ENCODE measurements at regions not wholly inside any gene's neighbourhood (a gene's known extent, or its start where the extent isn't known, plus 50 kb on each side); places are given as distances from the start of the nearest gene placed in this dataset.

GRCh38 chr1:223445402-223445801 is 52.2 kb downstream of the CCDC185 start:
- no peak for TF ChIP-seq Cebpa-rat (IDR thresholded peaks at IDR 0.05)

GRCh38 chr1:223453902-223454301 is 60.7 kb downstream of the CCDC185 start:
- Histone ChIP-seq H3K4me1 (peaks cover 0 to 3% (median 0%) of the 10 kb centered on the region in 10 experiments; a peak in 1 of 20 replicates), H3K9me3 (replicated peaks in 1 of 11) (peaks cover 0 to 4% (median 0%) of the 10 kb centered on the region in 11 experiments; a peak in 1 of 22 replicates), H3K27ac (no peak overlapping the region), H3K27me3 (no peaks in the 10 kb centered on the region), H3K9ac (no peak overlapping the region), H4K20me1 (no peaks in the 10 kb centered on the region), H3K4me2 (no peak overlapping the region), H3K4me3 (no peak overlapping the region), H3K36me3 (no peaks in the 10 kb centered on the region)
- no peak for TF ChIP-seq Cebpa-rat (IDR thresholded peaks at IDR 0.05)

More at GRCh38 chr1:223445402-223445801, 52.2 kb downstream of the CCDC185 start:
- Histone ChIP-seq H3K4me1 (no peaks in the 10 kb centered on the region), H3K4me3 (no peak overlapping the region), H3K4me2 (no peak overlapping the region), H3K9me3 (replicated peaks in 1 of 11) (peaks cover 27 to 50% (median 35%) of the 10 kb centered on the region in 11 experiments), H3K27ac (no peak overlapping the region), H4K20me1 (no peaks in the 10 kb centered on the region), H3K9ac (no peak overlapping the region), H3K36me3 (peaks cover 0 to 6% (median 0%) of the 10 kb centered on the region in 11 experiments; a peak in 3 of 22 replicates), H3K27me3 (no peaks in the 10 kb centered on the region)

DNA sequence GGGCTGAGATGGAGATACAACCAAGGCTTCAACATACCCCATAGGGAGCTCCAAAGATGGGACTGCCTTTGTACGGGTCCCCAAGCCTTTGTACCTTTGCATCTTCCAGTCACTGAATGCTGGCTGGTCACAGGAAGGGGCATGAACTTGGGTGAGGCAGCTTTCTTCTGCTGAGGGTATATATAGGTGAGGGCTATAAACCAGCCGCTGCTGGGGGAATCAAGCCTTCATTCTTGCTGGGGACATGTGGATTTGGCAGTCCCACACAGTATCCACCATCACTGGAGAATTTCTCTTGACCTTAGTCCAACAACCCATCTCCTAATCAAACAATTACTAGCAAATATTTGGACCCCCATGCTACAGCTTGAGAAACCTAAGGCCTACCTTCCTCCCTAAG is 61.7 kb downstream of the CCDC185 start:
- no peaks in the 10 kb centered on the region for H3K27me3 ChIP-seq
- no peak overlapping the region for H3K9ac ChIP-seq
- no peak for TF ChIP-seq Cebpa-rat (IDR thresholded peaks at IDR 0.05)
- H3K36me3 ChIP-seq = no peaks in the 10 kb centered on the region
- H3K9me3 ChIP-seq (replicated peaks in 1 of 11) = peaks cover 0 to 4% (median 0%) of the 10 kb centered on the region in 11 experiments; a peak in 1 of 22 replicates
- H3K4me2 ChIP-seq = no peak overlapping the region
- H3K27ac ChIP-seq = no peak overlapping the region; a peak in 1 of 22 replicates
- H4K20me1 ChIP-seq = no peaks in the 10 kb centered on the region
- H3K4me3 ChIP-seq = no peak overlapping the region
- peaks cover 0 to 3% (median 0%) of the 10 kb centered on the region in 10 experiments; a peak in 1 of 20 replicates for H3K4me1 ChIP-seq

GRCh38 chr1:223455470-223455869 is 62.3 kb downstream of the CCDC185 start:
- no peak for TF ChIP-seq Cebpa-rat (IDR thresholded peaks at IDR 0.05)
- Histone ChIP-seq H3K9ac (no peak overlapping the region), H3K4me2 (no peak overlapping the region), H3K4me3 (no peak overlapping the region), H3K9me3 (replicated peaks in 1 of 11) (peaks cover 0 to 4% (median 0%) of the 10 kb centered on the region in 11 experiments; a peak in 1 of 22 replicates), H3K36me3 (no peaks in the 10 kb centered on the region), H3K27me3 (no peaks in the 10 kb centered on the region), H3K27ac (no peak overlapping the region), H3K4me1 (peaks cover 0 to 3% (median 0%) of the 10 kb centered on the region in 10 experiments; a peak in 1 of 20 replicates), H4K20me1 (no peaks in the 10 kb centered on the region)

DNA sequence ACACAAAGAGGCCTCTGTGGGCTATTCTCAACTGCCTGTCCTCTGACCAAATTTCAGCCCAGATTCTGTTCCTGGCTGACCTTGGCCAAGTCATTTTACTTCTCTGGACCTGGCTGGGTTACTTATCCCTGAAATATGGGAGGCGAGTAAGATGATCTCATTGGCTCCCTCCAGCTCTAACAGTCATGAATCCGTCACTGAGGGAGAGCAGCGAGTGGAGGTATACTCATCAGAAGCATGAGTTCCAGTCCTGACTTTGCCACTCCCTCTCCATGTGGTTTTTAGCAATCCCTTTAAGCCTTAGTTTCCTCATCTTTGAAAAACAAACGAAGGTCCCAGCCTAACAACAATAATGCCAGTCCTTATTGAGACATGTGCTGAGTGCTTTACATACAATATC is 63.5 kb downstream of the CCDC185 start:
- Histone ChIP-seq H3K4me2 (no peak overlapping the region), H3K27me3 (no peaks in the 10 kb centered on the region), H3K27ac (no peak overlapping the region), H3K9me3 (replicated peaks in 1 of 11) (peaks cover 0 to 4% (median 0%) of the 10 kb centered on the region in 11 experiments; a peak in 1 of 22 replicates), H3K36me3 (no peaks in the 10 kb centered on the region), H4K20me1 (no peaks in the 10 kb centered on the region), H3K4me1 (peaks cover 0 to 3% (median 0%) of the 10 kb centered on the region in 10 experiments; a peak in 1 of 20 replicates), H3K4me3 (no peak overlapping the region), H3K9ac (no peak overlapping the region)
- TF ChIP-seq Cebpa-rat (IDR thresholded peaks at IDR 0.05) = no peak

DNA sequence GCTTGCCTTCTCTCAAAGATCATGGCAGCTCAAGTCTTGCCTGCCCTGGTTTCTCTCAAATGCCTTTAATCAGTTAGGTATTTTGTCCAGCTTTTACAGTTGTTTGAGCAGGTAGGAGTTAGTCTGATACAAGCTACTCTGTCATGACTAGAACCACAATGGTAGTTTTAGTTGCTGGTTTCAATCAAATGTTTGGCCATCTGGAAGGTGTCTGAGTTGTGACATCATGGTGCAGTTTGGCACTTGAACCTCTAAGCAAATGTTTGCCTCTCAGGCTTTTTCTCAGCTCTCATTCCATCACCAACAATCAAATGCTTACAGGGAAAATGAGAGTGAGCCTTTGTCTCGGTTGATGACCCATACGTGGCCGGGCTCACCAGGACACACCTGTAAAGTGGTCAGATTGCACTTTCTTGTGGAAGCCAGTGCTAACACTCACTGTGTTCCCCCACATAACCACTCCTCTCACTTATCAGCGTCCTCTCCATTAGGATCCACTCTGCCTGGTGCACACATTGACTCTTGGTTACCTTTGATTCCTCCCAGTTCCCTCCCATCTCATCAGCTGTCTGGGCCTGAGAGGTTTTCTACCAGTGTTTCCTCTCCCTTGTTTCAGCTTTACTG is 67.5 kb downstream of the CCDC185 start:
- Histone ChIP-seq H3K4me3 (no peak overlapping the region), H3K4me1 (no peaks in the 10 kb centered on the region), H3K27me3 (no peaks in the 10 kb centered on the region), H3K9ac (no peak overlapping the region), H3K27ac (no peak overlapping the region), H3K9me3 (replicated peaks in 1 of 11) (no peaks in the 10 kb centered on the region), H3K4me2 (no peak overlapping the region), H4K20me1 (no peaks in the 10 kb centered on the region), H3K36me3 (no peaks in the 10 kb centered on the region)
- no peak for TF ChIP-seq Cebpa-rat (IDR thresholded peaks at IDR 0.05)

DNA sequence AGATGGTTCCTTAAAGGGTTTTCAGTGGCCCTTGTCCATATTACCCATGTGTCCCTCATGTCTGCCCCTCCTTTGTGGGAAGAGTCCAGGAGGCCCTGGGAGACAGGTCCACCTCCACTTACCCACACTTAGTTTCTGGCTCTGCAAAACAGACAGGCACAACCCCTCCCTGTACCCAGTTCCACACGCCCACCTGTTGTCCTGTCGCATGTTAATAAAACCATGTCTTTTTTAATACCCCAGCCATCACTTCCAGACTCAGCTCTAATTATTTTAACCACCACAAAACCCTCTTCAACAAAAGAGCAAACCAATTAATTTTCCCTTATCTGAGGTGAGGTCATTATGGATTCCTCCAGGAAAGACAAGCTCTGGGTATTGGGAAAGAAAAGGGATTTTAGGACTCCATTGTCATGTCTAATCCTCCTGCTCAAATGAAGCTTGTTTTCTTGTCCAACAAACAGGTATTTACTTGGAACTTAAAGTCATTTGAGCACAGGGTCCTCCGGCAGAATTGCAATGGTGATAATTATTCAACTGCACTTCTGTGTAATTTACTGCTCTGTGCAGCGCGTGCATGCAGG is 68.9 kb downstream of the CCDC185 start:
- no peaks in the 10 kb centered on the region for H3K27me3 ChIP-seq
- H3K9ac ChIP-seq = no peak overlapping the region
- no peaks in the 10 kb centered on the region for H4K20me1 ChIP-seq
- H3K4me1 ChIP-seq = no peaks in the 10 kb centered on the region
- TF ChIP-seq Cebpa-rat (IDR thresholded peaks at IDR 0.05) = no peak
- no peak overlapping the region for H3K4me3 ChIP-seq
- H3K36me3 ChIP-seq = no peaks in the 10 kb centered on the region
- no peak overlapping the region for H3K4me2 ChIP-seq
- no peak overlapping the region for H3K27ac ChIP-seq
- H3K9me3 ChIP-seq (replicated peaks in 1 of 11) = no peaks in the 10 kb centered on the region

DNA sequence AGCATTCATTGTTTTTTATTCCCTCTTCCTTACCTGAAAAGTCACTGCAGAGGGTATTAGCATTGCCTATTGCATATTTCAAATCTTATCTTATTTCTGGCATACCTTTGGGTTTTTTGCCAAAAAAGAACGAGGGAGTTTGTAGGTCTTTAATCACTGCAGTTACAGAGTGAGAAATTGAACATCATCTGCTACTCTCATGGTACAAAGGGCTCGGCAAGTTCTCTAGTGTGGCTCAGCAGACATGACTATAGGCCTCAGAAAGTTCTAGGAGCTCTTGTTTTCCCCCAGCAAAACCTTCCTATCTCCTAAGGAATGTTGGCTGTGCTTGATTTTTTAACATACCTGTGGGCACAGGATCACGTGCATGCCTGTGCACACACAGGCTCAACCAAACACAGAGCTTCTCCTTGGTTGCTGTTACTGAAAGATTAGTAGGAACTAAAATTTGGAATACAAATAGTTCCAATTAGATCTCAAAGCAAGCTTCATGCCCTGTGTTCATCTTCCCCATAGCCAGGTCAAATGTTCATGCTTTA is 69.7 kb downstream of the CCDC185 start:
- Histone ChIP-seq H3K9ac (no peak overlapping the region), H4K20me1 (no peaks in the 10 kb centered on the region), H3K4me1 (no peaks in the 10 kb centered on the region), H3K27me3 (no peaks in the 10 kb centered on the region), H3K27ac (no peak overlapping the region), H3K4me3 (no peak overlapping the region), H3K4me2 (no peak overlapping the region), H3K9me3 (replicated peaks in 1 of 11) (no peaks in the 10 kb centered on the region), H3K36me3 (no peaks in the 10 kb centered on the region)
- TF ChIP-seq Cebpa-rat (IDR thresholded peaks at IDR 0.05) = no peak

GRCh38 chr1:223466151-223466550 is 72.9 kb downstream of the CCDC185 start:
- H4K20me1 ChIP-seq = no peaks in the 10 kb centered on the region
- H3K27me3 ChIP-seq = no peaks in the 10 kb centered on the region
- H3K9ac ChIP-seq = no peak overlapping the region
- no peak overlapping the region for H3K4me3 ChIP-seq
- H3K4me1 ChIP-seq = no peaks in the 10 kb centered on the region
- no peak overlapping the region for H3K4me2 ChIP-seq
- peaks cover 0 to 4% (median 0%) of the 10 kb centered on the region in 11 experiments; a peak in 1 of 22 replicates for H3K9me3 ChIP-seq (replicated peaks in 1 of 11)
- no peak for TF ChIP-seq Cebpa-rat (IDR thresholded peaks at IDR 0.05)
- H3K27ac ChIP-seq = no peak overlapping the region
- H3K36me3 ChIP-seq = no peaks in the 10 kb centered on the region

Measured in BLaER1 treated with 17β-estradiol and CSF1 and Interleukin-3, amounts not matched to agents 10 nM and 100 nM (cell line).